ENCODE measurements at regions not wholly inside any gene's neighbourhood (a gene's known extent, or its start where the extent isn't known, plus 50 kb on each side); places are given as distances from the start of the nearest gene placed in this dataset.

GRCh38 chr1:82073659-82074058, 272.9 kb downstream of the ADGRL2 start:
- no peak for TF ChIP-seq CTCF (IDR thresholded peaks at IDR 0.05)
- no peak for TF ChIP-seq POLR2AphosphoS5 (IDR thresholded peaks at IDR 0.05)
- no peak for TF ChIP-seq POLR2A (IDR thresholded peaks at IDR 0.05; ENCODE audit: low read depth)
- no peak for TF ChIP-seq EP300 (IDR thresholded peaks at IDR 0.05)
